Neural progenitor cell (in vitro differentiated cells): ENCODE measurements at regions not wholly inside any gene's neighbourhood (a gene's known extent, or its start where the extent isn't known, plus 50 kb on each side); places are given as distances from the start of the nearest gene placed in this dataset.

Experiments used
- DNase-seq: peaks from one replicate; pipeline ENCODE4 v3.0.0-alpha.2; 2016; ENCODE audit warnings: low spot score
- H2AFZ ChIP-seq: fragments of 200-600 bp; sonication (generic); replicated peaks from 2 replicates; pipeline ENCODE4 v1.6.1; 2016; ENCODE audit warnings: antibody characterized with exemption
- H3F3A ChIP-seq: fragments of 200-600 bp; sonication (generic); 2 replicates; pipeline ENCODE4 v1.6.1; 2016; ENCODE audit warnings: antibody characterized with exemption, low read depth
- H3K27ac ChIP-seq: fragments of 200-600 bp; sonication (generic); 2 replicates; pipeline ENCODE4 v1.5.1; 2016; ENCODE audit warnings: mild to moderate bottlenecking
- H3K27me3 ChIP-seq: fragments of 200-600 bp; sonication (generic); 2 replicates; pipeline ENCODE4 v1.6.1; 2016; ENCODE audit warnings: mild to moderate bottlenecking, moderate library complexity
- H3K36me3 ChIP-seq: fragments of 200-600 bp; sonication (generic); 2 replicates; pipeline ENCODE4 v1.5.1; 2016
- H3K4me1 ChIP-seq: fragments of 200-600 bp; sonication (generic); 2 replicates; pipeline ENCODE4 v1.6.1; 2016; ENCODE audit warnings: mixed run types
- H3K4me2 ChIP-seq: fragments of 200-600 bp; sonication (generic); 2 replicates; pipeline ENCODE4 v1.6.1; 2016
- H3K4me3 ChIP-seq: fragments of 200-600 bp; sonication (generic); 2 replicates; pipeline ENCODE4 v1.5.1; 2016
- H3K79me2 ChIP-seq: fragments of 200-600 bp; sonication (generic); 2 replicates; pipeline ENCODE4 v1.6.1; 2016; ENCODE audit warnings: low read depth
- H3K9ac ChIP-seq: fragments of 200-600 bp; sonication (generic); 2 replicates; pipeline ENCODE4 v1.6.1; 2016
- H3K9me3 ChIP-seq: fragments of 200-600 bp; sonication (generic); 2 replicates; pipeline ENCODE4 v1.5.1; 2016; ENCODE audit warnings: low read depth
- H4K20me1 ChIP-seq: fragments of 200-600 bp; sonication (generic); 2 replicates; pipeline ENCODE4 v1.6.1; 2016; ENCODE audit warnings: low read depth
- H3K27ac Mint-ChIP-seq: 3 replicates; pipeline ENCODE4 v1.8.0; 2021; ENCODE audit warnings: mixed read lengths
- H3K27me3 Mint-ChIP-seq: 2 replicates; pipeline ENCODE4 v1.8.0; 2022; ENCODE audit warnings: low read depth, mild to moderate bottlenecking, inconsistent platforms, moderate library complexity, mixed read lengths; ENCODE audit not compliant: insufficient read depth
- H3K36me3 Mint-ChIP-seq: 3 replicates; pipeline ENCODE4 v1.8.0; 2021; ENCODE audit warnings: mixed read lengths
- H3K4me1 Mint-ChIP-seq: 3 replicates; pipeline ENCODE4 v1.8.0; 2021; ENCODE audit warnings: mixed read lengths
- H3K4me3 Mint-ChIP-seq: 3 replicates; pipeline ENCODE4 v1.8.0; 2021; ENCODE audit warnings: mild to moderate bottlenecking, moderate library complexity, mixed read lengths
- H3K9me3 Mint-ChIP-seq: 3 replicates; pipeline ENCODE4 v1.8.0; 2020; ENCODE audit warnings: mixed read lengths
- CTCF ChIP-seq: fragments of 200-600 bp; sonication (generic); IDR thresholded peaks from 2 replicates; pipeline ENCODE4 v1.5.1; 2017; ENCODE audit warnings: antibody characterized with exemption, mild to moderate bottlenecking
- EZH2 ChIP-seq: fragments of 200-600 bp; sonication (generic); IDR thresholded peaks from 2 replicates; pipeline ENCODE4 v1.6.1; 2017; ENCODE audit warnings: antibody characterized with exemption, mild to moderate bottlenecking, moderate library complexity
- EZH2phosphoT487 ChIP-seq: fragments of 200-600 bp; sonication (generic); IDR thresholded peaks from 2 replicates; pipeline ENCODE4 v1.6.1; 2017; ENCODE audit warnings: antibody characterized with exemption

GRCh38 chr2:198596985-198597384 lies 792.6 kb downstream of the PLCL1 start:
- H2AFZ ChIP-seq, result no peak overlapping the region
- no peak overlapping the region for H3K9ac ChIP-seq
- H4K20me1 ChIP-seq, result no peaks in the 10 kb centered on the region
- H3K9me3 ChIP-seq, result no peaks in the 10 kb centered on the region
- Mint-ChIP-seq H3K4me1 (no peaks in the 10 kb centered on the region), H3K27ac (no peak overlapping the region), H3K36me3 (no peaks in the 10 kb centered on the region), H3K27me3 (no peaks in the 10 kb centered on the region), H3K4me3 (no peak overlapping the region), H3K9me3 (no peaks in the 10 kb centered on the region)
- no peak for TF ChIP-seq CTCF
- TF ChIP-seq EZH2, result no peak
- no peak for TF ChIP-seq EZH2phosphoT487
- no peaks in the 10 kb centered on the region for H3F3A ChIP-seq
- H3K4me1 ChIP-seq, result no peaks in the 10 kb centered on the region
- H3K36me3 ChIP-seq, result no peaks in the 10 kb centered on the region
- no peak overlapping the region for H3K4me2 ChIP-seq
- H3K79me2 ChIP-seq, result no peaks in the 10 kb centered on the region
- DNase-seq, result no peak
- H3K4me3 ChIP-seq, result no peak overlapping the region
- no peaks in the 10 kb centered on the region for H3K27me3 ChIP-seq
- no peak overlapping the region for H3K27ac ChIP-seq

GRCh38 chr2:198595721-198596120 lies 791.3 kb downstream of the PLCL1 start:
- H4K20me1 ChIP-seq, result no peaks in the 10 kb centered on the region
- no peak for DNase-seq
- no peak overlapping the region for H2AFZ ChIP-seq
- Mint-ChIP-seq H3K27ac (no peak overlapping the region), H3K9me3 (no peaks in the 10 kb centered on the region), H3K4me1 (no peaks in the 10 kb centered on the region), H3K4me3 (no peak overlapping the region), H3K27me3 (no peaks in the 10 kb centered on the region), H3K36me3 (no peaks in the 10 kb centered on the region)
- no peaks in the 10 kb centered on the region for H3K4me1 ChIP-seq
- H3K36me3 ChIP-seq, result no peaks in the 10 kb centered on the region
- H3K79me2 ChIP-seq, result no peaks in the 10 kb centered on the region
- no peak overlapping the region for H3K4me2 ChIP-seq
- H3K27ac ChIP-seq, result no peak overlapping the region
- TF ChIP-seq CTCF, result no peak
- no peak for TF ChIP-seq EZH2
- TF ChIP-seq EZH2phosphoT487, result no peak
- no peak overlapping the region for H3K9ac ChIP-seq
- H3K4me3 ChIP-seq, result no peak overlapping the region
- H3K27me3 ChIP-seq, result no peaks in the 10 kb centered on the region
- no peaks in the 10 kb centered on the region for H3K9me3 ChIP-seq
- H3F3A ChIP-seq, result no peaks in the 10 kb centered on the region

GRCh38 chr2:198591586-198591985 lies 787.2 kb downstream of the PLCL1 start:
- no peak for DNase-seq
- Histone ChIP-seq H3K9me3 (no peaks in the 10 kb centered on the region), H3K4me3 (no peak overlapping the region), H2AFZ (no peak overlapping the region), H3K9ac (no peak overlapping the region), H3K4me2 (no peak overlapping the region), H3K27ac (no peak overlapping the region), H4K20me1 (no peaks in the 10 kb centered on the region), H3K36me3 (no peaks in the 10 kb centered on the region), H3K27me3 (no peaks in the 10 kb centered on the region), H3K79me2 (no peaks in the 10 kb centered on the region), H3K4me1 (no peaks in the 10 kb centered on the region), H3F3A (no peaks in the 10 kb centered on the region)
- H3K36me3 Mint-ChIP-seq, result no peaks in the 10 kb centered on the region
- H3K4me3 Mint-ChIP-seq, result no peak overlapping the region
- peaks cover 4% of the 10 kb centered on the region for H3K4me1 Mint-ChIP-seq
- H3K27me3 Mint-ChIP-seq, result no peaks in the 10 kb centered on the region
- H3K9me3 Mint-ChIP-seq, result no peaks in the 10 kb centered on the region
- TF ChIP-seq EZH2, result no peak
- no peak for TF ChIP-seq CTCF
- TF ChIP-seq EZH2phosphoT487, result no peak
- H3K27ac Mint-ChIP-seq, result no peak overlapping the region

- no peak overlapping the region for H3K4me3 Mint-ChIP-seq
These were observed 783.3 kb downstream of the PLCL1 start for GRCh38 chr2:198587741-198588140.

More at GRCh38 chr2:198587741-198588140, 783.3 kb downstream of the PLCL1 start:
- DNase-seq, result no peak
- no peaks in the 10 kb centered on the region for H3K27me3 Mint-ChIP-seq
- no peaks in the 10 kb centered on the region for H3K36me3 ChIP-seq
- H3K4me2 ChIP-seq, result no peak overlapping the region
- H3K27ac Mint-ChIP-seq, result no peak overlapping the region
- no peaks in the 10 kb centered on the region for H3K9me3 Mint-ChIP-seq
- H3K4me3 ChIP-seq, result no peak overlapping the region
- no peaks in the 10 kb centered on the region for H3K36me3 Mint-ChIP-seq
- peak overlapping the region; percentile 6 for H2AFZ ChIP-seq
- TF ChIP-seq EZH2 (no peak), EZH2phosphoT487 (no peak), CTCF (no peak)
- H3K4me1 ChIP-seq, result no peaks in the 10 kb centered on the region
- H3F3A ChIP-seq, result no peaks in the 10 kb centered on the region
- H3K9ac ChIP-seq, result no peak overlapping the region
- no peaks in the 10 kb centered on the region for H3K79me2 ChIP-seq
- peaks cover 4% of the 10 kb centered on the region for H3K4me1 Mint-ChIP-seq
- H3K27me3 ChIP-seq, result no peaks in the 10 kb centered on the region
- H3K9me3 ChIP-seq, result no peaks in the 10 kb centered on the region
- no peaks in the 10 kb centered on the region for H4K20me1 ChIP-seq
- no peak overlapping the region for H3K27ac ChIP-seq
